ENCODE measurements at regions not wholly inside any gene's neighbourhood (a gene's known extent, or its start where the extent isn't known, plus 50 kb on each side); places are given as distances from the start of the nearest gene placed in this dataset.

DNA sequence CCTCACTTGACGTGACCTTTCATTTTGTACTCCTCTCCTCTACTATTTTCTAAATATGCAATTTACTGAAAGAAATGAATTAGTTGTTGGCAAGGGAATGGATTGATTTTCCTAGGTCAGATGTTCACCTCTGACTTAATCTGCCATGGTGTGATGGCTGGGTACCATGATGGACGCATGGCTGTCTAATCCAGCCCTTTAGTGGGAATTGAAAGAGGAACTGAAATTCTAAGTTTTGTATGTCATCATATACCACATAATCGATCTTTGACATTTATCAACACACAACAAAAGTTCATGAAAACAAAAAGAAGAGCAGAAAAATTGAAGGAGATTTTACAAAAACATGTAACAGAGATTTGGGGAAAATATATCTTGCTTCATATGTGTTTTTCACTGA lies 331.3 kb upstream of the SNX7 start:
- H3K27ac ChIP-seq, result no peak overlapping the region
- no peaks in the 10 kb centered on the region for H3K36me3 ChIP-seq
- no peak for DNase-seq (ENCODE audit: low read depth in 1 of 2, low spot score in 1 of 2)
- no peaks in the 10 kb centered on the region for H3K9me3 ChIP-seq (ENCODE audit: low read depth)
- H3K4me3 ChIP-seq, result no peak overlapping the region
- H3K27me3 ChIP-seq, result no peaks in the 10 kb centered on the region
- TF ChIP-seq CTCF (IDR thresholded peaks at IDR 0.05; ENCODE audit: low read depth, low read length), result no peak
- no peaks in the 10 kb centered on the region for H3K4me1 ChIP-seq (ENCODE audit: low read depth)

DNA sequence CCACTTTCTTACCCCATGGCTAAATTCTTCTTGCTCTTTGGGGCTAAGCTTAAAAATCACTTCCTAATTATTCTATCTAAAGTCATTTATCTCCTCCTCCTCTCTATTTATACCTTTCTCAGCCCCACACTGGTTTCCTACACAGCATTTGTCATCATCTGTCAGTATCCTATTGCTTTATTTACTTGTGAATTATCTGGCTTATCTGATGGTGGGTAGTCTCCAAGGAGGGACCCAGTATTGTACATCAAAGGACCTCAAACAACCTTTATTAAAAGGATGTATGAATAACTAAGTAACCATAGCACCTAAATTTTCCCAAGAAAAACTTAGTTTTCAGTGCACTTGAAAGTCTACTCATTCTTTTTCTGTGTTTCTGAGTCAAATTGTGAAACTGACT lies 332.7 kb upstream of the SNX7 start:
- H3K27ac ChIP-seq, result no peak overlapping the region
- TF ChIP-seq CTCF (IDR thresholded peaks at IDR 0.05; ENCODE audit: low read depth, low read length), result no peak
- no peaks in the 10 kb centered on the region for H3K27me3 ChIP-seq
- H3K4me1 ChIP-seq (ENCODE audit: low read depth), result no peaks in the 10 kb centered on the region
- no peaks in the 10 kb centered on the region for H3K9me3 ChIP-seq (ENCODE audit: low read depth)
- no peak for DNase-seq (ENCODE audit: low read depth in 1 of 2, low spot score in 1 of 2)
- H3K4me3 ChIP-seq, result no peak overlapping the region
- H3K36me3 ChIP-seq, result no peaks in the 10 kb centered on the region

DNA sequence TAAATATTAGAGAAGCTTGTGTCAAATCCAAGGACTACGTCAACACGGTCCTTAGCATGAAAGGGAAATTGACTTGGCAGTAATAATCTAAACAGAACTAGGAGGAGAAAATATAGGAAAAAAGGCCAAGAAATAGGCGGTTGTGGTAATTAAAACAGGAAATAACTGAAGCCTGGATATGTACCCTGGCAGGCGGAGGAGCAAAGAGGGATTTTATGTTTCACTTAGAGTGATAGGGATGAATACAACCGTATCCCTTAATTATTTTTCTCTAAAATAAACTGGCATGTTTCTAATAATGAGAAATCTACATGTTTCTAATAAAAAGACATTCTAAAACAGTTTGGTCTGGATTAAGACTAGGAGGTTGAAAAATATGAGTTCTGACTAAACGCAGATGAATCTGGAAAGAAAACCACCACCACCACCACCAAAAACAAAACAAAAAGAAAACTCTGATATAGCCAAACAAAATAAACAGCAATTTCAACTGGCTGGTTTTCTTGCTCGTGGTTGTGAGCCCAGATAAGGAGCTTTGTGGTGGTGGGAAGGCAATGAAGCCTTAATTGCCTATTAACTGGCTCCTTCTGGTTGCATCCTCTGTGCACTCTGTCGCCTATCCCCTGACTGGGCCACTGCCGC lies 334.2 kb upstream of the SNX7 start:
- Histone ChIP-seq H3K27ac (no peak overlapping the region), H3K36me3 (no peaks in the 10 kb centered on the region), H3K9me3 (ENCODE audit: low read depth) (no peaks in the 10 kb centered on the region), H3K4me1 (ENCODE audit: low read depth) (no peaks in the 10 kb centered on the region), H3K4me3 (no peak overlapping the region), H3K27me3 (no peaks in the 10 kb centered on the region)
- peak in 1 of 2 donors; percentile 71 for DNase-seq (ENCODE audit: low read depth in 1 of 2, low spot score in 1 of 2)
- TF ChIP-seq CTCF (IDR thresholded peaks at IDR 0.05; ENCODE audit: low read depth, low read length), result no peak

DNA sequence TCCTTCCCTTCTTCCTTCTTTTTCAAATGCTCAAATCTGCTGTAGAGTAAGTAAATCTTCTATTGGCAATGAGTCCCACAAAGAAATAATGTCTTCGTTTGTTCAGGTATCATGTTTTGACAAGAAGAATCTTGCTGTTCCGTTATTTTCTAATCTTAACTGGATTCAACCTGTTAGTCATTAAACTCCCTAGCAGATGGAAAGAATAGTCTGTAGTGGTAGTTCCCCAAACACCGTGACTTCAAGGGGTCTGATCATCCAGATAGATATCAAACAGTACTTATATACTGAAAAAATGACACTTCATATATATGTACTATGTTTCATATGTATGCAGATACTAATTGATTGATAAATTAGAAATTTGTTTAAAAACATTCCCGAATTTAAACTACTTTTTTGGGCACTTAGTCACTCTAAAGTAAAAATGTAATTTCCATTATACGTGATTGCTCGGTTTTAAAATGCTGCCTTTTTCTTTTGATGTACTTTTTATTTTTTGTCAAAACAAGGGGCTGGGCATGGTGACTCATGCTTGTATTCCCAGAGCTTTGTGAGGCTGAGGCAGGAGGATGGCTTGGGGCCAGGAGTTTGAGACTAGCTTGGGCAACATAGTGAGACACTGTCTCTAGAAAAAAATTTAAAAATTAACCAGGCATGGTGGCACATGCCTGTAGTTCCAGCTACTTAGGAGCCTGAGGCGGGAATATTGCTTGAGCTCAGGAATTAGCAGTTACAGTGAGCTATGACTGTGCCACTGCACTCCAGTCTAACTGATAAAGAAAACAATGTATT lies 335.7 kb upstream of the SNX7 start:
- Histone ChIP-seq H3K4me3 (no peak overlapping the region), H3K27ac (no peak overlapping the region), H3K9me3 (ENCODE audit: low read depth) (no peaks in the 10 kb centered on the region), H3K4me1 (ENCODE audit: low read depth) (no peaks in the 10 kb centered on the region), H3K27me3 (no peaks in the 10 kb centered on the region), H3K36me3 (no peaks in the 10 kb centered on the region)
- no peak for TF ChIP-seq CTCF (IDR thresholded peaks at IDR 0.05; ENCODE audit: low read depth, low read length)
- DNase-seq (ENCODE audit: low read depth in 1 of 2, low spot score in 1 of 2), result peak in 1 of 2 donors; percentile 92

DNA sequence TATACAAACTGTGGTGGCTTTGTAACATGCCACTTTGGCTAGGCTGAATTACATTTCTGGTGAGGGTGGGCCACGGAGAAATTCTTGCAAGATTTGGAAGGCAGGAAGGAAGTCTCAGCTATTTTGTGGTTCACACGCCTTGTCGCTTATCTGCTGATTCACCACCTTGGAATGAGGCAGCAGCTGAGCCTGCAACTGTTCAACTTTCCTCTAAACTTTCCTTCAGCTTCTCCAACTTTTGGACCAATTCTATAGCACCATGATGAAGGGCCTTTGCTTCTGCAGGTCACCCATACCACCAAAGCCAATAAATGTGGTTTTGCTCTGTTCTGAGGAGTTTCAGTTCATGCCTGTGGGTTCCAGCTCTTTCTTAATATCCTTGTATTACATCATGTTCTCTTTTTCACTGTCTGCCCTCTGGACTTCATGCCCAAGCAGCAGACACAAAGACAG lies 337.6 kb upstream of the SNX7 start:
- no peak for TF ChIP-seq CTCF (IDR thresholded peaks at IDR 0.05; ENCODE audit: low read depth, low read length)
- Histone ChIP-seq H3K36me3 (no peaks in the 10 kb centered on the region), H3K4me3 (no peak overlapping the region), H3K9me3 (ENCODE audit: low read depth) (no peaks in the 10 kb centered on the region), H3K4me1 (ENCODE audit: low read depth) (no peaks in the 10 kb centered on the region), H3K27ac (no peak overlapping the region), H3K27me3 (no peaks in the 10 kb centered on the region)
- DNase-seq (ENCODE audit: low read depth in 1 of 2, low spot score in 1 of 2), result peak in 1 of 2 donors; percentile 99

Data from cardiac muscle cell (in vitro differentiated cells and primary cell).